ENCODE measurements at regions not wholly inside any gene's neighbourhood (a gene's known extent, or its start where the extent isn't known, plus 50 kb on each side); places are given as distances from the start of the nearest gene placed in this dataset.

GRCh38 chr7:109295158-109295557, 725.5 kb downstream of the DNAJB9 start:
- H3K4me3 ChIP-seq (replicated peaks in 1 of 3; ENCODE audit: insufficient read depth in 1 of 3, low read depth in 2 of 3, low read length in 3 of 3) = no peak overlapping the region
- H3K4me2 ChIP-seq (ENCODE audit: low read depth, low read length) = no peak overlapping the region
- DNase-seq (ENCODE audit: low spot score) (no peak), ATAC-seq (no peak), FAIRE-seq (no peak)
- H3K27ac ChIP-seq (ENCODE audit: extremely low read length, insufficient read depth, low read length) = no peak overlapping the region
- in situ Hi-C loops (cut with HindIII; ENCODE audit: extremely low pct_ligation_motif_present, low pct_unique_long_range_greater_than_20kb) = no loop called here
- H3K9me3 ChIP-seq (ENCODE audit: low read length) = peaks cover 12% of the 10 kb centered on the region
- no peaks in the 10 kb centered on the region for H3K36me3 ChIP-seq (replicated peaks in 1 of 2; ENCODE audit: control insufficient read depth in 1 of 2, insufficient read depth in 2 of 2, low read length in 2 of 2)
- WGBS (ENCODE audit: low lambda C conversion rate) = 1% methylated on average over 2 of the region's 2 CpGs
- no peak overlapping the region for H2AFZ ChIP-seq (ENCODE audit: low read length)
- ChIA-PET POLR2A (no interaction called here), CTCF (ENCODE audit: low intra/inter-chr PET ratio, low total read pairs) (no interaction called here)
- H3K4me1 ChIP-seq (ENCODE audit: insufficient read depth, low read length) = no peaks in the 10 kb centered on the region
- H3K79me2 ChIP-seq (ENCODE audit: insufficient read depth, low read length) = no peaks in the 10 kb centered on the region
- H4K20me1 ChIP-seq (ENCODE audit: insufficient read depth, low read length) = no peaks in the 10 kb centered on the region
- no peak overlapping the region for H3K9ac ChIP-seq (ENCODE audit: insufficient read depth, low read depth, low read length)
- intact Hi-C loops (cut with micrococcal nuclease; ENCODE audit: unreplicated experiment) = no loop called here
- BruUV-seq (replicated peaks) = no TSS peak
- H3K27me3 ChIP-seq (ENCODE audit: control insufficient read depth in 1 of 2, insufficient read depth in 2 of 2, low read length in 2 of 2) = no peaks in the 10 kb centered on the region
- TF ChIP-seq ZNF431 (CRISPR knock-in tag; IDR thresholded peaks at IDR 0.05; ENCODE audit: borderline replicate concordance, low read depth) = no peak
- no peak for TF ChIP-seq CC2D1A (CRISPR knock-in tag; IDR thresholded peaks at IDR 0.05)
- no peak for TF ChIP-seq MAFK (conservative IDR thresholded peaks at IDR 0.05 in 1 of 2, IDR thresholded peaks at IDR 0.05 in 1 of 2; ENCODE audit: low read length in 2 of 2)
- TF ChIP-seq, protein P1, sequence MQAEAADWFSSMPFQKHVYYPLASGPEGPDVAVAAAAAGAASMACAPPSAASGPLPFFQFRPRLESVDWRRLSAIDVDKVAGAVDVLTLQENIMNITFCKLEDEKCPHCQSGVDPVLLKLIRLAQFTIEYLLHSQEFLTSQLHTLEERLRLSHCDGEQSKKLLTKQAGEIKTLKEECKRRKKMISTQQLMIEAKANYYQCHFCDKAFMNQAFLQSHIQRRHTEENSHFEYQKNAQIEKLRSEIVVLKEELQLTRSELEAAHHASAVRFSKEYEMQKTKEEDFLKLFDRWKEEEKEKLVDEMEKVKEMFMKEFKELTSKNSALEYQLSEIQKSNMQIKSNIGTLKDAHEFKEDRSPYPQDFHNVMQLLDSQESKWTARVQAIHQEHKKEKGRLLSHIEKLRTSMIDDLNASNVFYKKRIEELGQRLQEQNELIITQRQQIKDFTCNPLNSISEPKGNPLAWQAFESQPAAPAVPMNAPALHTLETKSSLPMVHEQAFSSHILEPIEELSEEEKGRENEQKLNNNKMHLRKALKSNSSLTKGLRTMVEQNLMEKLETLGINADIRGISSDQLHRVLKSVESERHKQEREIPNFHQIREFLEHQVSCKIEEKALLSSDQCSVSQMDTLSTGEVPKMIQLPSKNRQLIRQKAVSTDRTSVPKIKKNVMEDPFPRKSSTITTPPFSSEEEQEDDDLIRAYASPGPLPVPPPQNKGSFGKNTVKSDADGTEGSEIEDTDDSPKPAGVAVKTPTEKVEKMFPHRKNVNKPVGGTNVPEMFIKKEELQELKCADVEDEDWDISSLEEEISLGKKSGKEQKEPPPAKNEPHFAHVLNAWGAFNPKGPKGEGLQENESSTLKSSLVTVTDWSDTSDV (CRISPR knock-in tag; IDR thresholded peaks at IDR 0.05) = no peak
- TF ChIP-seq, protein P2, sequence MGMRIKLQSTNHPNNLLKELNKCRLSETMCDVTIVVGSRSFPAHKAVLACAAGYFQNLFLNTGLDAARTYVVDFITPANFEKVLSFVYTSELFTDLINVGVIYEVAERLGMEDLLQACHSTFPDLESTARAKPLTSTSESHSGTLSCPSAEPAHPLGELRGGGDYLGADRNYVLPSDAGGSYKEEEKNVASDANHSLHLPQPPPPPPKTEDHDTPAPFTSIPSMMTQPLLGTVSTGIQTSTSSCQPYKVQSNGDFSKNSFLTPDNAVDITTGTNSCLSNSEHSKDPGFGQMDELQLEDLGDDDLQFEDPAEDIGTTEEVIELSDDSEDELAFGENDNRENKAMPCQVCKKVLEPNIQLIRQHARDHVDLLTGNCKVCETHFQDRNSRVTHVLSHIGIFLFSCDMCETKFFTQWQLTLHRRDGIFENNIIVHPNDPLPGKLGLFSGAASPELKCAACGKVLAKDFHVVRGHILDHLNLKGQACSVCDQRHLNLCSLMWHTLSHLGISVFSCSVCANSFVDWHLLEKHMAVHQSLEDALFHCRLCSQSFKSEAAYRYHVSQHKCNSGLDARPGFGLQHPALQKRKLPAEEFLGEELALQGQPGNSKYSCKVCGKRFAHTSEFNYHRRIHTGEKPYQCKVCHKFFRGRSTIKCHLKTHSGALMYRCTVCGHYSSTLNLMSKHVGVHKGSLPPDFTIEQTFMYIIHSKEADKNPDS (CRISPR knock-in tag; IDR thresholded peaks at IDR 0.05) = no peak
- TF ChIP-seq ZNF441 (CRISPR knock-in tag; IDR thresholded peaks at IDR 0.05; ENCODE audit: borderline replicate concordance) = no peak
- no peak for TF ChIP-seq ZNF20 (CRISPR knock-in tag; IDR thresholded peaks at IDR 0.05)
- TF ChIP-seq ZMYM3 (CRISPR knock-in tag; IDR thresholded peaks at IDR 0.05) = no peak
- TF ChIP-seq, protein P3, sequence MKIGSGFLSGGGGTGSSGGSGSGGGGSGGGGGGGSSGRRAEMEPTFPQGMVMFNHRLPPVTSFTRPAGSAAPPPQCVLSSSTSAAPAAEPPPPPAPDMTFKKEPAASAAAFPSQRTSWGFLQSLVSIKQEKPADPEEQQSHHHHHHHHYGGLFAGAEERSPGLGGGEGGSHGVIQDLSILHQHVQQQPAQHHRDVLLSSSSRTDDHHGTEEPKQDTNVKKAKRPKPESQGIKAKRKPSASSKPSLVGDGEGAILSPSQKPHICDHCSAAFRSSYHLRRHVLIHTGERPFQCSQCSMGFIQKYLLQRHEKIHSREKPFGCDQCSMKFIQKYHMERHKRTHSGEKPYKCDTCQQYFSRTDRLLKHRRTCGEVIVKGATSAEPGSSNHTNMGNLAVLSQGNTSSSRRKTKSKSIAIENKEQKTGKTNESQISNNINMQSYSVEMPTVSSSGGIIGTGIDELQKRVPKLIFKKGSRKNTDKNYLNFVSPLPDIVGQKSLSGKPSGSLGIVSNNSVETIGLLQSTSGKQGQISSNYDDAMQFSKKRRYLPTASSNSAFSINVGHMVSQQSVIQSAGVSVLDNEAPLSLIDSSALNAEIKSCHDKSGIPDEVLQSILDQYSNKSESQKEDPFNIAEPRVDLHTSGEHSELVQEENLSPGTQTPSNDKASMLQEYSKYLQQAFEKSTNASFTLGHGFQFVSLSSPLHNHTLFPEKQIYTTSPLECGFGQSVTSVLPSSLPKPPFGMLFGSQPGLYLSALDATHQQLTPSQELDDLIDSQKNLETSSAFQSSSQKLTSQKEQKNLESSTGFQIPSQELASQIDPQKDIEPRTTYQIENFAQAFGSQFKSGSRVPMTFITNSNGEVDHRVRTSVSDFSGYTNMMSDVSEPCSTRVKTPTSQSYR (CRISPR knock-in tag; IDR thresholded peaks at IDR 0.05; ENCODE audit: borderline replicate concordance) = no peak
- no peak for TF ChIP-seq RXRB (CRISPR knock-in tag; IDR thresholded peaks at IDR 0.05; ENCODE audit: borderline replicate concordance)
- no peak for TF ChIP-seq CHCHD3 (CRISPR knock-in tag; IDR thresholded peaks at IDR 0.05)
- TF ChIP-seq MEF2D (CRISPR knock-in tag; IDR thresholded peaks at IDR 0.05) = no peak
- TF ChIP-seq FOXJ3 (CRISPR knock-in tag; IDR thresholded peaks at IDR 0.05; ENCODE audit: borderline replicate concordance) = no peak
- TF ChIP-seq ZBTB4 (CRISPR knock-in tag; IDR thresholded peaks at IDR 0.05; ENCODE audit: borderline replicate concordance) = no peak
